Urinary bladder (tissue), 3 donors: ENCODE measurements at regions not wholly inside any gene's neighbourhood (a gene's known extent, or its start where the extent isn't known, plus 50 kb on each side); places are given as distances from the start of the nearest gene placed in this dataset.

ENCODE experiments used
- DNase-seq: peaks from one replicate; pipeline ENCODE4 v3.0.0-alpha.2; 2015; ENCODE audit errors: extremely low spot score
- H3K27ac ChIP-seq: one replicate; pipeline ENCODE4 v1.5.1; 2013; ENCODE audit warnings: low read depth, mild to moderate bottlenecking, moderate library complexity
- H3K36me3 ChIP-seq: one replicate; pipeline ENCODE4 v1.6.1; 2013; ENCODE audit warnings: mild to moderate bottlenecking, moderate library complexity; ENCODE audit not compliant: insufficient read depth
- H3K4me1 ChIP-seq: one replicate; pipeline ENCODE4 v1.6.1; 2013; ENCODE audit warnings: mild to moderate bottlenecking, moderate library complexity; ENCODE audit not compliant: insufficient read depth
- H3K4me3 ChIP-seq: one replicate; pipeline ENCODE4 v1.5.1; 2013; ENCODE audit warnings: low read depth, low read length
- WGBS: extraction: QIAGEN DNeasy Blood & Tissue Kit; methylation state at CpG from one replicate; pipeline ENCODE4 v1.1.7; 2013; 5-methylcytosine and 5-hydroxymethylcytosine counted together
- donor health status: healthy with polysubstance abuse.
- donor health status: healthy.

- DNase-seq, result no peak
- H3K4me1 ChIP-seq, result no peaks in the 10 kb centered on the region
- H3K27ac ChIP-seq, result no peak overlapping the region
- no peak overlapping the region for H3K4me3 ChIP-seq
- H3K36me3 ChIP-seq, result no peaks in the 10 kb centered on the region
Measured at GRCh38 chr2:150925611-150926010, 336.1 kb downstream of the RBM43 start.

DNA sequence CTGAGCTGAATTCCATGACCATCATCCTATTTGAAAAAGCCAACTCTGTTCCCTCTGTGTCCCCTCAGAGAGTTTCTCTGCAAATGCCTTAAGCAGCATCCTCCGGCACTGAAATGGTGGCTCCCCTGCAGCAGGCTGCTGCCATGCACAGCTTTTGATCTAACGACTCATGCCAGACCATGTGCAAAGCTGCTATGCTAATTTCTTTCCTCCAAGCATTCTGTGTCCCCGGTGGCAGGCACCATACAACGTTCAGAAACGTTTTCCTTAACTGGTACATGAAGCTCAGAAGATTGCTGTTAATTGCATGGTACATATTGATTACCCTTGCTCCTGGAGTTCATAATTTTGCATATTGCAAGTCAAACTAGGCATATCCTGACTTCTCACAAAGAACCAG is 336.8 kb downstream of the RBM43 start:
- Histone ChIP-seq H3K4me3 (no peak overlapping the region), H3K36me3 (no peaks in the 10 kb centered on the region), H3K4me1 (no peaks in the 10 kb centered on the region), H3K27ac (no peak overlapping the region)
- 49% methylated on average over 5 of the region's 5 CpGs for WGBS
- no peak for DNase-seq

DNA sequence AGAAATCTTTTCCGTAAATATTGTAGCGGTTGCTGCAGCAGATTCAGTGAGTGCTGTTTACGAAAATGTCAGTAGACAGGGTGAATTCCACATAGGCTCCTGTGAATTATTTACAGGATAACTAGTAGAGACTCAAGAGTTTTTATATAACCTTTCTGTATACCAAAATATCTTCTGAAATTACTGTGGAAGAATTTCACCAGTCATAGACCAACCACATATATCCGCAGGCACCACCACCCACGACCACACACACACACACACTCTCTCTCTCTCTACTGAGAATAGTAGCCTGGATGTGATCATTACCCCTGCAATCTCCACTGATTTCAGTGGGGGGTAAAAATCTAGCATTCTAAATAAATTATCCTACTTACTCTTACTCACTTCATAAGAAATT is 341.8 kb downstream of the RBM43 start:
- no peak overlapping the region for H3K4me3 ChIP-seq
- no peak for DNase-seq
- WGBS, result 86% methylated on average over 5 of the region's 5 CpGs
- H3K27ac ChIP-seq, result no peak overlapping the region
- H3K36me3 ChIP-seq, result no peaks in the 10 kb centered on the region
- no peaks in the 10 kb centered on the region for H3K4me1 ChIP-seq

- no peaks in the 10 kb centered on the region for H3K36me3 ChIP-seq
- H3K4me3 ChIP-seq, result no peak overlapping the region
- H3K4me1 ChIP-seq, result no peaks in the 10 kb centered on the region
- 74% methylated on average over 7 of the region's 7 CpGs for WGBS
- no peak for DNase-seq
- no peak overlapping the region for H3K27ac ChIP-seq
Measured at GRCh38 chr2:150917961-150918713, 343.5 kb downstream of the RBM43 start.

DNA sequence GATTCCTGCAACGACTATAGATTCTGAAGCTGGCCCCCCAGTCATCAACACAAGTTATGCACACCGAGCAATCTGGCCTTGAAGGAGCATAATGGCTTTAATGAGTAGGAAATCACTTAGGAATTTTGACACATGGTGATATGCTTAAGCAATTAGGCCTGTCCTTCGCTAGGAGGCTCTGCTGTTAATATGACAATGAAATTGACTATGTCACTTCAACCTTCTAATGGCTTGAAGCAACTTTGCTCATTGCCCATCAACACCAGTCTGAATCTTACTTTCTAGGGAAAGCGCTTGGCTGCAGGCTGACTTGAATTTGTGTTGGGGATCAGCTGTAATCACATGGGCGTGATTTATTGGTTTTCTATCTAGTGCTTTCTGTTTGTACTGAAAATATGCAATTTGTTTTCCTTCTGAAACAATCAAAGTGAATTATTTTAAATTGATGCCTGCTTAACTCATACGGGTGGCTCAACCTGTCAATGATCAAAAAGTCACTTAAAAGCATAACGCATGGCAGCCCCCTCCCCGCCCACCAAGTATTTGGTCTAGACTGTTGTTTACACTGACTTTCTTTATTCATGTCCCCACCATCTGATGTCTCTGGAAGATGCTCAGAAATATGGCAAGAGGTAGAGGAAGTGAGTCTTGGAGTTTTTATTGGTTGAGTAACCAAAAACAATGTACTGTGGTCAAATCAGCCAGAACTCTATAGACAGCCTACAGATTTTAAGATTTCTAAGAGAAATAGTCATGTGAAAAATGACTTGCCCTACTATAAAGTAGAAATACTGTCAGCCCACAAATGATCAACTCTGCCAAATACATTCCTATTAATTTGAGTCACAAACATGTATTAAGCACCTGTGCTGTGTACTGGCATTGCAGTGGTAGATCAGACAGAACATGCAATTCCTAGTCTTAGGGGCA is 344.9 kb downstream of the RBM43 start:
- H3K4me3 ChIP-seq, result no peak overlapping the region
- DNase-seq, result no peak
- 90% methylated on average over 8 of the region's 8 CpGs for WGBS

GRCh38 chr2:150911766-150912280 is 349.8 kb downstream of the RBM43 start:
- Histone ChIP-seq H3K4me3 (no peak overlapping the region), H3K27ac (no peak overlapping the region), H3K4me1 (no peaks in the 10 kb centered on the region), H3K36me3 (no peaks in the 10 kb centered on the region)
- 36% methylated on average over 9 of the region's 9 CpGs for WGBS
- DNase-seq, result peak; percentile 2

More for the DNA sequence above, 344.9 kb downstream of the RBM43 start:
- Histone ChIP-seq H3K4me1 (no peaks in the 10 kb centered on the region), H3K36me3 (no peaks in the 10 kb centered on the region), H3K27ac (no peak overlapping the region)

- 94% methylated on average over 1 of the region's 1 CpG for WGBS
- no peaks in the 10 kb centered on the region for H3K36me3 ChIP-seq
- H3K4me3 ChIP-seq, result no peak overlapping the region
- DNase-seq, result no peak
- H3K27ac ChIP-seq, result no peak overlapping the region
- no peaks in the 10 kb centered on the region for H3K4me1 ChIP-seq
Measured at GRCh38 chr2:150909613-150910012, 352.1 kb downstream of the RBM43 start.

GRCh38 chr2:150909090-150909489 is 352.6 kb downstream of the RBM43 start:
- H3K27ac ChIP-seq, result no peak overlapping the region
- no peaks in the 10 kb centered on the region for H3K4me1 ChIP-seq
- H3K36me3 ChIP-seq, result no peaks in the 10 kb centered on the region
- H3K4me3 ChIP-seq, result no peak overlapping the region
- DNase-seq, result no peak

- Histone ChIP-seq H3K36me3 (no peaks in the 10 kb centered on the region), H3K4me3 (no peak overlapping the region), H3K27ac (no peak overlapping the region), H3K4me1 (no peaks in the 10 kb centered on the region)
- no peak for DNase-seq
- 69% methylated on average over 4 of the region's 4 CpGs for WGBS
Measured at GRCh38 chr2:150907466-150907865, 354.2 kb downstream of the RBM43 start.

- no peaks in the 10 kb centered on the region for H3K4me1 ChIP-seq
- H3K4me3 ChIP-seq, result no peak overlapping the region
- H3K27ac ChIP-seq, result no peak overlapping the region
- no peak for DNase-seq
- 91% methylated on average over 3 of the region's 3 CpGs for WGBS
- no peaks in the 10 kb centered on the region for H3K36me3 ChIP-seq
Measured at GRCh38 chr2:150903461-150903860, 358.2 kb downstream of the RBM43 start.

GRCh38 chr2:150903055-150903454 is 358.6 kb downstream of the RBM43 start:
- no peaks in the 10 kb centered on the region for H3K36me3 ChIP-seq
- DNase-seq, result no peak
- no peaks in the 10 kb centered on the region for H3K4me1 ChIP-seq
- H3K4me3 ChIP-seq, result no peak overlapping the region
- no peak overlapping the region for H3K27ac ChIP-seq
- 31% methylated on average over 1 of the region's 1 CpG for WGBS

DNA sequence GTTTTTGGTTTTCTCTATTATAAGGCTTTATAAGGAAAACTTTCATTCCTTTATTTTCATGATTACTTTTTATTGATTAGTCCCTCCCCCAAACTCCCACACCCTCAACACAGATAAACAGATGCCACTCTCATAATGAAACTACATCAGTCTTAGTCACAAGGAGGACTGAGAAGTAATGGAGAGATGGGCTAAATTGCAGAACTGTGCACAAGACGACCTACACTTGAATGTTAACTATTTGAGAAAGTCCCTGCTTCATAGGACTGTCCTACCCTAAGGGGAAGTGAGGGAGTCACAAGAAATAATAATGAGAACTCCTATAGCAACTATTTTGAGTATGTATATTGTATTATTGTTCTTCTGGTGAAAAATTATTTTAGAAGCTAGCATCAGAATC is 360.8 kb downstream of the RBM43 start:
- no peaks in the 10 kb centered on the region for H3K36me3 ChIP-seq
- 70% methylated on average over 1 of the region's 1 CpG for WGBS
- no peak overlapping the region for H3K27ac ChIP-seq
- no peak for DNase-seq
- no peaks in the 10 kb centered on the region for H3K4me1 ChIP-seq
- H3K4me3 ChIP-seq, result no peak overlapping the region

GRCh38 chr2:150895968-150896367 is 365.7 kb downstream of the RBM43 start:
- Histone ChIP-seq H3K36me3 (no peaks in the 10 kb centered on the region), H3K27ac (no peak overlapping the region), H3K4me1 (no peaks in the 10 kb centered on the region), H3K4me3 (no peak overlapping the region)
- DNase-seq, result no peak
- WGBS, result 100% methylated on average over 1 of the region's 1 CpG

DNA sequence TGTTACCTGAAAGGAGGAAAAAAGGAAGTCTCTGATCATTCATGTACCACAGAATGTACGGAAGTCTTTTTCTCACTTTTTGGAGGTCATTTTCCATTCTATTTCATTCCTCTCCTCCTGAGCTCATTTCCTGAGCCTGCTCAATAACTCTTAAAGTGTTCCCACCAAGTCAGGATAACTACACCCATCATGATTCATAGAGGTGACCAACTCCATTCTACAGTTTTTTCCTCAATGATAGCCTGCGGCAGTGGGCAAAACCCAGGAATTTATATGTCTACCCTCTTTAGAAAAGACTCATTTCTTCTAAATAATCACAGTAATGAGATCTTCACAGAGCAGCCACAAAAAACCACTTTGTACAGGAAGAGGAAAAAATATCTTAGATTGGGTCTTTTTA is 372.5 kb downstream of the RBM43 start:
- no peak overlapping the region for H3K27ac ChIP-seq
- WGBS, result 98% methylated on average over 2 of the region's 2 CpGs
- no peak for DNase-seq
- H3K4me1 ChIP-seq, result no peaks in the 10 kb centered on the region
- H3K36me3 ChIP-seq, result no peaks in the 10 kb centered on the region
- no peak overlapping the region for H3K4me3 ChIP-seq
